ENCODE measurements at regions not wholly inside any gene's neighbourhood (a gene's known extent, or its start where the extent isn't known, plus 50 kb on each side); places are given as distances from the start of the nearest gene placed in this dataset.

DNA sequence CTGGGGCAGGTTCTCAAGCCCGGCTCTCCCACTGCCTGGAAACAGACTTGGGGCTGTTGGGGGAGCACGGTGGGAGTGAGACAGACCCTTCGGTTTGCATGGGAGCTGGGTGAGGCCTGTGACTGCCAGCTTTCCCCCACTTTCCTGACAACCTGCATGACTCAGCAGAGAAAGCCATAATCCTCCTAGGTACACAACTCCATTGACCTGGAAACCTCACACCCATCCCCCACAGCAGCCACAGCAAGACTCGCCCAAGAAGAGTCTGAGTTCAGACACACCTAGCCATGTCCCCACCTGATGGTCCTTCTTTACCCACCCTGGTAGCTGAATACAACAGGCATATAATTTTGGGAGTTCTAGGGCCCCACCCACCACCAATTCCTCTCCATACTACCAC lies 57.6 kb upstream of the UBQLN2 start:
- TF ChIP-seq CTCF (conservative IDR thresholded peaks at IDR 0.05 in 1 of 2, IDR thresholded peaks at IDR 0.05 in 1 of 2; ENCODE audit: extremely low read depth in 1 of 2, insufficient read depth in 1 of 2, low read depth in 1 of 2, low read length in 2 of 2) (no peak), EZH2 (IDR thresholded peaks at IDR 0.05; ENCODE audit: borderline replicate concordance, low read length) (no peak)

Measured in mammary epithelial cell (primary cell).